Right lobe of liver (tissue), 4 donors: ENCODE measurements at regions not wholly inside any gene's neighbourhood (a gene's known extent, or its start where the extent isn't known, plus 50 kb on each side); places are given as distances from the start of the nearest gene placed in this dataset.
"Not testable (repeated sequence)": the region's sequence is repeated elsewhere in the genome, so short reads cannot be mapped to it uniquely, and the experiment has no call there.

Experiments used
- CTCF ChIP-seq, 4 donors: fragments of 200-600 bp in 3 of 4; fragments of 450-650 bp in 1 of 4; IDR thresholded peaks; one replicate each; pipeline versions ENCODE4 v1.5.1 to v1.8.0; 2016 to 2022; ENCODE audit warnings: antibody characterized with exemption in 4 of 4, mild to moderate bottlenecking in 2 of 4
- POLR2A ChIP-seq: fragments of 450-650 bp; IDR thresholded peaks from one replicate; pipeline ENCODE4 v1.6.1; 2017; ENCODE audit warnings: antibody characterized with exemption, mild to moderate bottlenecking
- donor health status: DM: no; HTN: no; CAD: no.
- donor health status: DM: no; HTN: no; CAD: no.
- donor health status: DM: no; HTN: yes; CAD: no.

- TF ChIP-seq CTCF (IDR thresholded peaks at IDR 0.05); POLR2A: not testable (repeated sequence)
Observed at GRCh38 chr6:49162379-49162778, 300.7 kb downstream of the MMUT start.
